ENCODE measurements at regions not wholly inside any gene's neighbourhood (a gene's known extent, or its start where the extent isn't known, plus 50 kb on each side); places are given as distances from the start of the nearest gene placed in this dataset.

- TF ChIP-seq POLR2A (IDR thresholded peaks at IDR 0.05) = no peak
- no peak for TF ChIP-seq CTCF (IDR thresholded peaks at IDR 0.05 in 8 of 11, conservative IDR thresholded peaks at IDR 0.05 in 3 of 11)
Measured at GRCh38 chr3:86225461-86225860, 765.5 kb downstream of the VGLL3 start.
